ENCODE measurements at regions not wholly inside any gene's neighbourhood (a gene's known extent, or its start where the extent isn't known, plus 50 kb on each side); places are given as distances from the start of the nearest gene placed in this dataset.

- DNase-seq: no peak
Observed at GRCh38 chr2:18871430-18871829, 282.1 kb upstream of the NT5C1B start.

- DNase-seq: no peak
Observed at GRCh38 chr2:18870307-18870706, 280.9 kb upstream of the NT5C1B start.

DNA sequence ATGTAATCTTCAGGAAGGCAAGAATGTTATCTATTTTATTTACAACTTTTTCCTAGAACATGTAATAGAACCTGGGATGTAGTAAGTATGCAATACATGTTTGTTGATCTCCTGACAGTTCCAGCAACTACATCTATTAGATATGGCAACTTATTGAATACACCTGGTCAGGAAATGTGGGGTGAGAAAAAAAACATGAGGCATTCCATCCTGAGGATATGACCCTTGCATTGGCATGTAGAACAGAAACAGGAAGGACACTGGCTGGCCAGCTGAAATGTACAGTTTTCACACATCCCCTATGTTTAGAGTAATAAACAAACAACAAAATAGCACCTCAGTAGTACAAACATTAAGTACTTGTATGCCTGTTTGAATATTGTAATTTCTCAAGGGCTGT, 272.6 kb upstream of the NT5C1B start:
- no peak for DNase-seq

DNA sequence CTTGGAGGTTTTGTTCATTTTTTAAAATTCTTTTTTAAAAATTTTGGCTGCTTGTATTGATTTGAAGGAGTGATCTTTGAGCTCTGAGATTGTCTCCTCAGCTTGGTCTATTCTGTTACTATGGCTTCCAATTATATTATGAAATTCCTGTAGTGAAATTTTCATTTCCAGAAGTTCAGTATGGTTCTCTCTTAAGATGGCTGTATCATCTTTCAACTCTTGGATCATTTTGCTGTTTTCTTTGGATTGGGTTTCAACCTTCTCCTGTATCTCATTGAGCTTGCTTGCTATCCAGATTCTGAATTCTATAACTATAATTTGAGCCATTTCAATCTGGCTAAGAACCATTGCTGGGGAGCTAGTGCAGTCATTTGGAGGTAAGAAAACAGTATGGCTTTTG, 270.8 kb upstream of the NT5C1B start:
- no peak for DNase-seq

- no peak for DNase-seq
Observed at GRCh38 chr2:18856765-18857164, 267.4 kb upstream of the NT5C1B start.

- no peak for DNase-seq
Observed at GRCh38 chr2:18855027-18855426, 265.7 kb upstream of the NT5C1B start.

DNA sequence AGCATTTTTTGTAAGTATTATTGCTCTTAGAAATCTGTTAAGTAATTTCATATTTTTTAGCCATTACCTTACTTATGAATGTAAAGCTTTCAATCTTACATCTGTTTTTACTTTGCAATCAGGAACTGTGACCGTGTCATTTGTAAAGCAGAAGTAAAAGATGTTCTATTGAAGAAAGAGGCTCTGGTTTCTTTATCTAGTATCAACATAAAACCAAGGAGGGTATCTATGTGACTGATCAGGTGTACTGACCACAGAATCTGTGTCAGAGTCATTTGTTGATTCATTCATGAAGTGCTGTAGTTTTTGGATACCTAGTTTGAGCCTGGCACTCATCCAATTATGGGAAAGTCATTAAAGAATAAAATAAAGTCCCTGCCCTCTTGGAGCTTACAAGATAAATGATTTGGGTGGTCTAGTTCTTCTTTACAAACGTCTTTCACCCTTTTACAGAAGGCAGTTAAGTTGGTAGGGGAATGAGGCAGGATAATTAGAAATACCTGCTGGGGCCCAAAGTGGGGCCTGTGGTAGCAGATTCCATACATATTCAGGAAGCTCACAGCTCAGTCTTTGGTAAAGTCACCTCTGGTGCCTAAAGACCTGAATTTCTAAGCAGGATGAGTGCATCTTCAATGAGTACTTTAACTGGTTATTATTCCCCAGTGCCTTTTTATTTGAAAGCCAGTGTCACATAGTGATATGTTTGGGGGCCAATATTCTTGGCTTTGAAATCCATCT, 260.6 kb upstream of the NT5C1B start:
- no peak for DNase-seq

GRCh38 chr2:18848646-18849045, 259.3 kb upstream of the NT5C1B start:
- no peak for DNase-seq

DNA sequence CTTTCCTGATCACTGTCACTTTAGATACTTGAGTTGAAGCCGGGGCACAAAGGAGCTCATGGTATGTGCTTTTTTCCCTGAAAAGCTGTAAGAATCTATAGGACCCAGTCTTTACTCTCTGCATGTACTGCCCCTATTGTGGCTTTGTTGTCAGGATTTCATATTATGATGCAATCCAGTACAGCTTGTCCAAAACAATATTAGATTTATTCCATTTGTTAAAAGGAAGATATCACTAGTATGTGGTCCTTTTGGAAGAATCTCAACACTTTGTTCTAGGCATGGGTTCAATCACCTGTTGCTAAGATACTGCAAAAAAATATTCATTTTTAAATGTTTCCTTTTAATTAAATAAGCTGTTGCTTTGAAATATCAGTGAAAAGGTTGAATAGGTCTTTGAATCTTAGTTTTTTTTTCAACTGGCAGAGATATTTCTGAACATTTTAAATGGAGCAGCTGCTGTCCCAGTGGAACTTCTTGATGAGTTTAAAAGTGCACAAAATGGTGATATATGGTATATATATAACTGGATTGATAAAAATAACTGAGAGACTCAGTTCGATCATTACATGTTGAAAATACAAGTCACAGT, 256.6 kb upstream of the NT5C1B start:
- no peak for DNase-seq

DNA sequence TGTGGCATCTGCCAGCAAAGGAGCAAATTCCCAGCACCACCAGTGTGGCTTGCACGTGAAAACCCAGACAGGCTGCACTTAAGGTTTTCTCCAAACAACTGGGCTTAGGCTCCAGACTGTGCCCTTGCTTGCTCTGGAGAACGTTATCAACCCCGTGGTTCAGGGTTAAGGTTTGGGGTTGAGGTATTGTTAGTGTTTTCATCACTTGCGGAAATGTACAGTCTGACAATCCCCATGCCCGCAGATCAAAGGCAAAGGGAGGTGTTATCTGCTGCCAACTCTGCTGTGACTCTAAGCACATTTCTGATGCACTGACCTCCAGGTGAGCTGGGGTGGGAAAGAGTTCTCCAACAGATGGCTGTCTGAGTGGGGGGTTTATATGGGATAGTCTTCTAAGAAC, 253.5 kb upstream of the NT5C1B start:
- DNase-seq: no peak

GRCh38 chr2:18841248-18842150, 252.1 kb upstream of the NT5C1B start:
- no peak for DNase-seq

GRCh38 chr2:18837240-18837639, 247.9 kb upstream of the NT5C1B start:
- no peak for DNase-seq

DNA sequence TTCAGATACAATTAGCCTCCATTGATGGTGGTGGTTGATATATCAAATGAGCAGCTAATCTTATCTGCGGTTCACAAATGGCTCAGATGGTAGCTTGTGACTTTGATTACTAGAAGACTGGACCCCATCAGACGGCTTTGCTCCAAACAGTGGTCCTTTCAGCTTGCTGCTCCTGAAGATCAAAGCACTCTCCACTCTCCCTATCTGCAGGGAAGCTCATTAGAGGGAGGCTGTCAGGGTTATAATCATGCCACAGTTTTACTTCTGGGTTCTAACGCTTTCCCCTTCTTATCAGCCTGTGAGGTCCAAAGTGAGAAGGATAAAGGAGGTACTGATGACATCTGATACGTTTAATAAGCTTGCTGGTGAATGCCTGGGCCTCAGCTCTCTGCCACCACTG, 247.1 kb upstream of the NT5C1B start:
- no peak for DNase-seq

- no peak for DNase-seq
Observed at GRCh38 chr2:18835787-18836186, 246.4 kb upstream of the NT5C1B start.

DNA sequence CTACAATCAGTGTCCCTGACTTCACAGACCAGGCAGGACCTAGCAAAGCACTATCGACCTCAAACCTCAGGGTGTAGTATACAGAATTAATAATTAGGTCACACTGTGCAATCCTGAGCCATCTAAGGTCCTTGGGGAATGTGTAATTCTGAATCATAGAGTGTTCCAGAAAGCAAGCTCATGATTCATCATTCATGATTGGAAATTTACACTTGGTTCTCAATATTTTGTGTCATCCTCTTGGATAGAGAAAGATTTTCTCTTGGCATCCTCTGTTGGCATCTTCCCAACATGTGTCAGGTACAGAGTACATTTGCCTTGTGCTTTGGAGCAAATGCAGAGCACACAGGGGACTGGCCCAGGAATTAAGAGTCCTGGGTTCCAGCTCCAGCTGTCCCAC, 245.0 kb upstream of the NT5C1B start:
- DNase-seq: no peak

DNA sequence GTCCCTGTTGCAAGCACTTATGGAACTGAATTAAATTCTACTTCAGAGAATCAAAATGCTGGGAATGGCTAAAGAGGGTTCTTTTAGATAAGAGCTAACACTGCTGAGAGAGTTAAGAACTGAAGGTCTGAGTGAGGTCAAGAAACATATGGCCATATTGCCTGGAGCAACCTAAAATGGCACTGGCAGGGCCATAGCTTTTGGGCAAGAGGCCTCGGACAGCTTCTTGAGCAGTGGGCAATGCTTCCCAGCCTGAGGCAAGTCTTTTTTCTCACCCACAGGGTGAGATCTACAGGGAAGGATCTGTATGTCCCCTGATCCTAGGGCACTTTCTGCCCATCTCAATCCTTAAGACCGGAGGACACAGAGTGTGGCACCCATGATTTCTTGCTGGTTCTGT, 244.6 kb upstream of the NT5C1B start:
- no peak for DNase-seq

- no peak for DNase-seq
Observed at GRCh38 chr2:18831916-18832510, 242.6 kb upstream of the NT5C1B start.

DNA sequence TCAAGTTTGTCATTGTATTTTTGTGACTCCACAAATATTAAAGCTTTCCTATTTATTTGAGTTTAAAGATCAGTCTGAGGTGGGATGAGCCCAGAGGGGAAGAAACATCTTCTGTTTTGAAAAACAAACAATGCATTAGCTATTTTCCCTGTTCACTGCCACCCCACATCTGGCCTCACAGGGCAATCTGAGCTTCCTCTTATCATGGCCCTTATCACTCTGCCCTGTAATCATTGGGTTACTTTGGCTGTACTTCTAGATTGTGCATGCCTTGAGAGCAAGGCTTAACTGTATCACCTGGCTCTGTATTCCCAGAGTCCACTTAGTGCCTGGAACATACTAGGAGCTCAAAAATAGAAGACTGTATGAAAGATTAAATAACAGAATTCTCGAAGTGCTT, 241.6 kb upstream of the NT5C1B start:
- no peak for DNase-seq

GRCh38 chr2:18829976-18830375, 240.6 kb upstream of the NT5C1B start:
- no peak for DNase-seq

- DNase-seq: no peak
Observed at GRCh38 chr2:18829251-18829902, 240.0 kb upstream of the NT5C1B start.

DNA sequence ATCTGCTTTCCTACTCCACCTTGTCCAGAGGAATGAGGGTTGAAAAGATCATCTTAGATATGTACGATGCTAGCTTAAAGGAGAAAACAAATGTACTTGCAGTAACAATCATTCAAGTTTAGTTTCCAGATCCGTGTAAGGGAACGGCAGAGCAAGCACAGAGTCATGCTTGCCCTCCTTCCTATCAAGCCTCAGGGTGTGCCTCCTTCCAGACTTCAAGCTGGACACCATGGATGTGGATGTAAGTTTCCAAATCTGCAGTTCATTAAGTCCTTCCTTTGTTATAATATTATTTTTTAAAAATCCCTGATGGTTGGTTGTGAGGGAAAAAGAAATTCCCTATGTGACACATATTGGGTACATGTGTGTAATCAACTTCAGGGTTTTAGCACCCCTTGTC, 238.9 kb upstream of the NT5C1B start:
- DNase-seq: no peak

DNA sequence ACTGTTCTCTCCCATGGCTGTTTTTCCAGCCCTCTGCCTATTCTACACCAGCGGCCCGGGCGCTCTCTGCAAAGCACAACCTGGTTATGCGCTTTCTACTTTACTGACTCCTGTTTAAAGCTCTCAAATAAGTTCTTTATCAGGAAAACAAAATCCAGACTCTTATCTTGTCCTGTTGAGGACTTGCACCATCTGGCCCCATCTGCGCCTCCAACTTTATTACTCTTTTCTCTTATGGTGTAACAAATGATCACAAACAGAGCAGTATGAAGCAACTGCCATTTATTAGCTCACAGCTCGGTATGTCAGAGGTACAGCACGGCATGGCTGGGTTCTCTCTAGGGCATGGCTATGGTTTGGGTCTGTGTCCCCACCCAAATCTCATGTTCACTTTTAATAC, 236.5 kb upstream of the NT5C1B start:
- DNase-seq: no peak

GRCh38 chr2:18824915-18825314, 235.5 kb upstream of the NT5C1B start:
- DNase-seq: no peak
